ENCODE measurements at regions not wholly inside any gene's neighbourhood (a gene's known extent, or its start where the extent isn't known, plus 50 kb on each side); places are given as distances from the start of the nearest gene placed in this dataset.

DNA sequence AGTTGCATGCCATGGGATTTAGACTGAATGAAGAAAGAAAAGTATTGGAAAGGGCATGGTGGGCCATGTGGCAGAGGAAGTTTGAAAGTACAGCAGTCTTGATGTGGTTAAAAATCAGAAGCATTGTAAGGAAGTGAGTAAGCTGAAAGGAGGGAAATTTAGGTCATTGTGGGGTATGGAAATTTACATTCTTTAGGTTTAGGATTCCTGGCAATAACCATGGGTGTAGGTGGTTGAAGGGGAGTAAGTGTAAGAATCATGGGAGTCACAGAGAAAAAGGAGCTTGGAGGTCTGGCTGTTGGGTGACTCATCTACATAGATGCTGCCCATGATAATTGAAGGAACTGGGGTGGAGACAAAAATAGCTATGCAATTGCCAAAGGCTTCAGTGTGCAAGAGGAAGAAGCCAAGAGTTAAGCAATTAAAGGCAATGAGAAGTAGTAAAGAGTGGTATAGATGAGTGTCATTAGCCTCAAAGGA is 243.8 kb upstream of the LDB2 start:
- Histone ChIP-seq H3K27ac (no peak overlapping the region), H3K4me3 (no peak overlapping the region), H3K9me3 (no peaks in the 10 kb centered on the region), H3K36me3 (no peaks in the 10 kb centered on the region), H3K4me1 (no peaks in the 10 kb centered on the region), H3K27me3 (no peaks in the 10 kb centered on the region)
- no peak for DNase-seq
- intact Hi-C loops (cut with DNase I) = no loop called here
- no peak for ATAC-seq
- TF ChIP-seq, protein P1, sequence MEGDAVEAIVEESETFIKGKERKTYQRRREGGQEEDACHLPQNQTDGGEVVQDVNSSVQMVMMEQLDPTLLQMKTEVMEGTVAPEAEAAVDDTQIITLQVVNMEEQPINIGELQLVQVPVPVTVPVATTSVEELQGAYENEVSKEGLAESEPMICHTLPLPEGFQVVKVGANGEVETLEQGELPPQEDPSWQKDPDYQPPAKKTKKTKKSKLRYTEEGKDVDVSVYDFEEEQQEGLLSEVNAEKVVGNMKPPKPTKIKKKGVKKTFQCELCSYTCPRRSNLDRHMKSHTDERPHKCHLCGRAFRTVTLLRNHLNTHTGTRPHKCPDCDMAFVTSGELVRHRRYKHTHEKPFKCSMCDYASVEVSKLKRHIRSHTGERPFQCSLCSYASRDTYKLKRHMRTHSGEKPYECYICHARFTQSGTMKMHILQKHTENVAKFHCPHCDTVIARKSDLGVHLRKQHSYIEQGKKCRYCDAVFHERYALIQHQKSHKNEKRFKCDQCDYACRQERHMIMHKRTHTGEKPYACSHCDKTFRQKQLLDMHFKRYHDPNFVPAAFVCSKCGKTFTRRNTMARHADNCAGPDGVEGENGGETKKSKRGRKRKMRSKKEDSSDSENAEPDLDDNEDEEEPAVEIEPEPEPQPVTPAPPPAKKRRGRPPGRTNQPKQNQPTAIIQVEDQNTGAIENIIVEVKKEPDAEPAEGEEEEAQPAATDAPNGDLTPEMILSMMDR (IDR thresholded peaks at IDR 0.05) = no peak

DNA sequence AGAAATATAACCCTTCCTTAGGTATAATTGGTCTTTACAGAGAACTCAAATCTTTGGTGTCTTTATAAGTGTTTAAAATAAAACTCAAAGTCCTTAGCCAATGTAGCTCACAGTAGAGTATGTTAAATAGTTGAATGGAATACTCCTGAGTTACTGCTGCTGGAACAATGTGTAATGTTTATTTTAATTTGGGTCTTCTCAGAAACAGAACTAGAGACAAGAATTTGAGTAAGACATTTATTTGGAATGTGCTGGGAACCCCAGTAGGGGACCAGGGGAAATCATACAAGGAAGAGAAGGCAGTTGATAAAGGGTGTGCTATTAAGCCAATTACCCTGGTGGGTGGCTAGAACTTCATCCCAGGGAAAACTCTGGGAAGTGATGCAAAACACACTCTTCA is 240.4 kb upstream of the LDB2 start:
- Histone ChIP-seq H3K4me1 (no peaks in the 10 kb centered on the region), H3K9me3 (no peaks in the 10 kb centered on the region), H3K27me3 (no peaks in the 10 kb centered on the region), H3K36me3 (no peaks in the 10 kb centered on the region), H3K27ac (no peak overlapping the region), H3K4me3 (no peak overlapping the region)
- ATAC-seq (no peak), DNase-seq (no peak)
- TF ChIP-seq, protein P1 (IDR thresholded peaks at IDR 0.05) = no peak
- intact Hi-C loops (cut with DNase I) = no loop called here

DNA sequence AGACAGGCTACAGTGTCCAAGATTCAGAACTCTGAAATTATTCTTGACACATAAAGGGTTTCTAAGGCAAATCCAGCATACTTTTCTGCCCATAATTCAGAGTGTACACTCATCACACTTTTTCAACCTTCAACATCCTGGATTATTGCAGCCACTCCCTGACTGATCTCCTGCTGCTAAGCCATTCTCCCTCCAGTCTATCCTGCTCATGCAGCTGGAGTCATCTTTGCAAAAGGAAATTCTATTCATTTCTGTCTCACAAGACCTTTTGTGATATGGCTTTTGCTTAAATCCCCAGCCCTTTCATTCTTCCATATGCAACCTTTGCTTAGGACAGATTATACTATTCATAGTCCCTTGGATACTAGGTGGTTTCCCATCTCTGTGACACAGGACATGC is 236.1 kb upstream of the LDB2 start:
- Histone ChIP-seq H3K27ac (no peak overlapping the region), H3K27me3 (no peaks in the 10 kb centered on the region), H3K36me3 (no peaks in the 10 kb centered on the region), H3K9me3 (no peaks in the 10 kb centered on the region), H3K4me1 (no peaks in the 10 kb centered on the region), H3K4me3 (no peak overlapping the region)
- DNase-seq (no peak), ATAC-seq (no peak)
- TF ChIP-seq, protein P1 (IDR thresholded peaks at IDR 0.05) = no peak
- intact Hi-C loops (cut with DNase I) = no loop called here

- ATAC-seq (no peak), DNase-seq (no peak)
- Histone ChIP-seq H3K4me3 (no peak overlapping the region), H3K36me3 (no peaks in the 10 kb centered on the region), H3K9me3 (no peaks in the 10 kb centered on the region), H3K27ac (no peak overlapping the region), H3K27me3 (no peaks in the 10 kb centered on the region), H3K4me1 (no peaks in the 10 kb centered on the region)
- TF ChIP-seq, protein P1 (IDR thresholded peaks at IDR 0.05) = no peak
- intact Hi-C loops (cut with DNase I) = no loop called here
These were observed 235.7 kb upstream of the LDB2 start for GRCh38 chr4:17134100-17134499.

GRCh38 chr4:17132226-17132625 is 233.8 kb upstream of the LDB2 start:
- ATAC-seq (no peak), DNase-seq (no peak)
- no peaks in the 10 kb centered on the region for H3K4me1 ChIP-seq
- H3K27ac ChIP-seq = no peak overlapping the region
- TF ChIP-seq, protein P1 (IDR thresholded peaks at IDR 0.05) = no peak
- H3K27me3 ChIP-seq = no peaks in the 10 kb centered on the region
- H3K9me3 ChIP-seq = no peaks in the 10 kb centered on the region
- intact Hi-C loops (cut with DNase I) = no loop called here
- H3K4me3 ChIP-seq = no peak overlapping the region
- no peaks in the 10 kb centered on the region for H3K36me3 ChIP-seq

- intact Hi-C loops (cut with DNase I) = no loop called here
- no peak for ATAC-seq
- no peak overlapping the region for H3K27ac ChIP-seq
- TF ChIP-seq, protein P1 (IDR thresholded peaks at IDR 0.05) = no peak
- H3K9me3 ChIP-seq = no peaks in the 10 kb centered on the region
- H3K27me3 ChIP-seq = no peaks in the 10 kb centered on the region
- no peaks in the 10 kb centered on the region for H3K36me3 ChIP-seq
- H3K4me3 ChIP-seq = no peak overlapping the region
- no peak for DNase-seq
- no peaks in the 10 kb centered on the region for H3K4me1 ChIP-seq
These were observed 229.8 kb upstream of the LDB2 start for GRCh38 chr4:17128268-17128667.

All from upper lobe of right lung (tissue), 1 donor.